SU-DHL-6 (cell line): ENCODE measurements at regions not wholly inside any gene's neighbourhood (a gene's known extent, or its start where the extent isn't known, plus 50 kb on each side); places are given as distances from the start of the nearest gene placed in this dataset.

Source experiments
- H2AFZ ChIP-seq: fragments of 200-600 bp; sonication (generic); 2 replicates; pipeline ENCODE4 v1.6.1; 2014; ENCODE audit warnings: low read depth, mild to moderate bottlenecking, moderate library complexity, mixed read lengths, antibody characterized with exemption, low read length; ENCODE audit not compliant: severe bottlenecking
- H3F3A ChIP-seq: fragments of 200-600 bp; shearing (Covaris generic); 2 replicates; pipeline ENCODE4 v1.6.0; 2016; ENCODE audit warnings: antibody characterized with exemption, mild to moderate bottlenecking; ENCODE audit not compliant: insufficient read depth
- H3K27ac ChIP-seq: fragments of 200-600 bp; sonication (generic); 2 replicates; pipeline ENCODE4 v1.5.1; 2016; ENCODE audit warnings: low read depth, mild to moderate bottlenecking, low read length, moderate library complexity, mixed read lengths
- H3K27me3 ChIP-seq: fragments of 200-600 bp; sonication (generic), shearing (Covaris generic); 2 replicates; pipeline ENCODE4 v1.6.0; 2014; ENCODE audit warnings: mild to moderate bottlenecking, low read length
- H3K36me3 ChIP-seq: fragments of 200-600 bp; sonication (generic); 2 replicates; pipeline ENCODE4 v1.6.1; 2014; ENCODE audit warnings: mild to moderate bottlenecking, low read length, mixed read lengths
- H3K4me2 ChIP-seq: fragments of 300-600, 200-600 bp; shearing (Covaris generic), sonication (generic); 2 replicates; pipeline ENCODE4 v1.6.0; 2014; ENCODE audit warnings: low read length, low read depth, mild to moderate bottlenecking; ENCODE audit not compliant: poor library complexity, severe bottlenecking
- H3K4me3 ChIP-seq: fragments of 200-600 bp; sonication (generic); 2 replicates; pipeline ENCODE4 v1.5.1; 2014; ENCODE audit warnings: antibody characterized with exemption, low read length, mild to moderate bottlenecking, mixed read lengths; ENCODE audit not compliant: insufficient read depth, poor library complexity, severe bottlenecking
- H3K79me2 ChIP-seq: fragments of 200-600 bp; sonication (generic); 2 replicates; pipeline ENCODE4 v1.6.1; 2014; ENCODE audit warnings: mild to moderate bottlenecking, low read length, moderate library complexity; ENCODE audit not compliant: insufficient read depth
- H3K9ac ChIP-seq: fragments of 200-600 bp; sonication (generic); 2 replicates; pipeline ENCODE4 v1.7.0; 2014; ENCODE audit warnings: mild to moderate bottlenecking, low read length
- H3K9me2 ChIP-seq: fragments of 200-600 bp; sonication (generic); replicated peaks from 2 replicates; pipeline ENCODE4 v1.6.1; 2014; ENCODE audit warnings: low read length; ENCODE audit not compliant: insufficient read depth
- H3K9me3 ChIP-seq: fragments of 200-600 bp; sonication (generic); 2 replicates; pipeline ENCODE4 v1.6.1; 2014; ENCODE audit warnings: low read length, mixed read lengths; ENCODE audit not compliant: insufficient read depth
- H4K20me1 ChIP-seq: fragments of 200-600 bp; sonication (generic); 2 replicates; pipeline ENCODE4 v1.6.1; 2014; ENCODE audit warnings: low read depth, mild to moderate bottlenecking, antibody characterized with exemption, low read length, moderate library complexity, mixed read lengths
- CTCF ChIP-seq: fragments of 200-600 bp; sonication (generic); IDR thresholded peaks from one replicate; pipeline ENCODE4 v1.5.1; 2017; ENCODE audit warnings: antibody characterized with exemption, mild to moderate bottlenecking, low read length, moderate library complexity; ENCODE audit not compliant: insufficient read depth, poor library complexity, severe bottlenecking
- EZH2phosphoT487 ChIP-seq: fragments of 200-600 bp; sonication (generic), shearing (Covaris generic); conservative IDR thresholded peaks from 2 replicates; pipeline ENCODE4 v1.6.1; 2018; ENCODE audit warnings: mild to moderate bottlenecking, antibody characterized with exemption, low read length, moderate library complexity, mixed read lengths

DNA sequence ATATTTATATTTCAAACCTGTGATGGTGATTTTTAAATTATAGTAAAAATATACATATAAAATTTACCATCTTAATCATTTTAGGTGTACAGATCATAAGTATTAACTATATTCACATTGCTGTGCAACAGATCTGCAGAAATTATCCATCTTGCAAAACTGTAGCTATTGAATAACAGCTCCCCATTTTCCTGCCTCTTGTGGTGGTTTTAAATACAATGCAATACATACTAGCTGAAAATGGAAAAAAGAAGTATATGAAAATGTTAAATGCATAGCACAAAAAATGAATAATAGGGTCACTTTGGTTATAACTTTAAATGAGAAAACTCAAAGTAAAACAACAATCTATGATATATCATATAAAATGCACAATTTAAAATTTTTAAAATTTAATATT, 130.9 kb upstream of the VPREB1 start:
- no peaks in the 10 kb centered on the region for H3K9me2 ChIP-seq
- H3K9ac ChIP-seq = no peak overlapping the region
- TF ChIP-seq EZH2phosphoT487 (no peak), CTCF (no peak)
- H3K27ac ChIP-seq = no peak overlapping the region
- no peak overlapping the region for H2AFZ ChIP-seq
- no peaks in the 10 kb centered on the region for H3K9me3 ChIP-seq
- no peaks in the 10 kb centered on the region for H3F3A ChIP-seq
- no peaks in the 10 kb centered on the region for H3K36me3 ChIP-seq
- no peaks in the 10 kb centered on the region for H3K27me3 ChIP-seq
- H3K79me2 ChIP-seq = no peaks in the 10 kb centered on the region
- H4K20me1 ChIP-seq = no peaks in the 10 kb centered on the region
- H3K4me2 ChIP-seq = no peak overlapping the region
- H3K4me3 ChIP-seq = no peak overlapping the region

GRCh38 chr22:22112533-22113294, 130.1 kb upstream of the TOP3B start:
- Histone ChIP-seq H3K9ac (no peak overlapping the region), H3K9me2 (no peaks in the 10 kb centered on the region), H3K27me3 (no peaks in the 10 kb centered on the region), H3K4me2 (no peak overlapping the region), H3K4me3 (no peak overlapping the region), H2AFZ (no peak overlapping the region), H3K9me3 (no peaks in the 10 kb centered on the region), H3K36me3 (no peaks in the 10 kb centered on the region), H3K27ac (no peak overlapping the region), H4K20me1 (no peaks in the 10 kb centered on the region), H3K79me2 (no peaks in the 10 kb centered on the region), H3F3A (no peaks in the 10 kb centered on the region)
- TF ChIP-seq CTCF = no peak
- no peak for TF ChIP-seq EZH2phosphoT487

DNA sequence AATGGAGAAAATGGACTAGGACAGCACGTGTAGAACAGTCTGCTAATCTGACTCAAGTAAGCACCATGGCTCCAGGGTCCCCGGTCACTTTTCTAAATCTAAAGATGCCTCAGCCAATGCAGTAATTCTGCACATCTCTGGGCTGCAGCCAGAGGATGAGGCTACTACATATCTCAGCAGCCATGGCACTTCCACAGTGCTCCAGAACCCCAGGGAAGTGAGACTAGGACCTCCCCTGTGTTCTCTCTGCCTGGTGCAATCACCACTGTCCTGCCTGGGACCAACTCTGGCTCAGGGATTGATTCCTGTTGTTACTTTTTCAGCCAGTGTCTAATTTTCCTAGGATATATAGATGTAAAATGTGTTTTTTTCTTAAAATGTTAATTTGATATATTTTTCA, 129.4 kb upstream of the TOP3B start:
- no peaks in the 10 kb centered on the region for H3K9me2 ChIP-seq
- H3K36me3 ChIP-seq = no peaks in the 10 kb centered on the region
- TF ChIP-seq EZH2phosphoT487 (no peak), CTCF (no peak)
- no peaks in the 10 kb centered on the region for H4K20me1 ChIP-seq
- no peaks in the 10 kb centered on the region for H3K27me3 ChIP-seq
- H2AFZ ChIP-seq = no peak overlapping the region
- H3F3A ChIP-seq = no peaks in the 10 kb centered on the region
- no peak overlapping the region for H3K27ac ChIP-seq
- no peak overlapping the region for H3K4me3 ChIP-seq
- H3K9me3 ChIP-seq = no peaks in the 10 kb centered on the region
- H3K4me2 ChIP-seq = no peak overlapping the region
- no peaks in the 10 kb centered on the region for H3K79me2 ChIP-seq
- no peak overlapping the region for H3K9ac ChIP-seq
